H9 (cell line): ENCODE measurements at regions not wholly inside any gene's neighbourhood (a gene's known extent, or its start where the extent isn't known, plus 50 kb on each side); places are given as distances from the start of the nearest gene placed in this dataset.
A peak's percentile ranks its signal among the peaks of the same experiment; 100 is the strongest.

Experiments
- DNase-seq: peaks from one replicate; pipeline ENCODE4 v3.0.0-alpha.2; 2017
- H2AFZ ChIP-seq: one replicate; pipeline ENCODE4 v1.6.1; 2013; ENCODE audit warnings: mild to moderate bottlenecking, low read length, control low read depth, moderate library complexity
- H2AK5ac ChIP-seq: 2 replicates; pipeline ENCODE4 v1.6.1; 2013; ENCODE audit warnings: low read length, control low read depth, mixed read lengths; ENCODE audit not compliant: insufficient read length
- H2BK120ac ChIP-seq: one replicate; pipeline ENCODE4 v1.6.1; 2013; ENCODE audit warnings: low read depth, mild to moderate bottlenecking, low read length, control low read depth, inconsistent platforms; ENCODE audit not compliant: poor library complexity, severe bottlenecking
- H2BK12ac ChIP-seq: 2 replicates; pipeline ENCODE4 v1.6.1; 2013; ENCODE audit warnings: low read length, control low read depth, mixed read lengths, low read depth; ENCODE audit not compliant: insufficient read length
- H2BK15ac ChIP-seq: 2 replicates; pipeline ENCODE4 v1.6.1; 2013; ENCODE audit warnings: low read depth, low read length, control low read depth
- H2BK20ac ChIP-seq: one replicate; pipeline ENCODE4 v1.6.1; 2013; ENCODE audit warnings: low read depth, mild to moderate bottlenecking, low read length, control low read depth, inconsistent platforms; ENCODE audit not compliant: poor library complexity, severe bottlenecking
- H2BK5ac ChIP-seq: 2 replicates; pipeline ENCODE4 v1.6.1; 2013; ENCODE audit warnings: low read length, control low read depth, mixed read lengths; ENCODE audit not compliant: insufficient read length
- H3K14ac ChIP-seq: 2 replicates; pipeline ENCODE4 v1.6.1; 2013; ENCODE audit warnings: low read length, control low read depth; ENCODE audit not compliant: insufficient read depth
- H3K18ac ChIP-seq: 2 replicates; pipeline ENCODE4 v1.6.1; 2013; ENCODE audit warnings: low read depth, mild to moderate bottlenecking, mixed read lengths, low read length, control low read depth; ENCODE audit not compliant: insufficient read length
- H3K23ac ChIP-seq: 2 replicates; pipeline ENCODE4 v1.6.1; 2013; ENCODE audit warnings: low read length, control low read depth, mixed read lengths, low read depth; ENCODE audit not compliant: insufficient read length
- H3K23me2 ChIP-seq: 2 replicates; pipeline ENCODE4 v1.6.1; 2013; ENCODE audit warnings: low read depth, mild to moderate bottlenecking, mixed read lengths, low read length, control low read depth; ENCODE audit not compliant: insufficient read length, poor library complexity, severe bottlenecking
- H3K27ac ChIP-seq: 2 replicates; pipeline ENCODE4 v1.5.1; 2013; ENCODE audit warnings: low read length, control low read depth, mixed read lengths, low read depth; ENCODE audit not compliant: insufficient read length
- H3K27me3 ChIP-seq: 2 replicates; pipeline ENCODE4 v1.6.1; 2013; ENCODE audit warnings: low read length, control low read depth, inconsistent platforms; ENCODE audit not compliant: insufficient read depth
- H3K4ac ChIP-seq: 2 replicates; pipeline ENCODE4 v1.6.1; 2013; ENCODE audit warnings: low read depth, mild to moderate bottlenecking, control low read depth, inconsistent platforms, low read length, moderate library complexity
- H3K4me1 ChIP-seq: 2 replicates; pipeline ENCODE4 v1.6.1; 2013; ENCODE audit warnings: low read length, control low read depth, inconsistent platforms; ENCODE audit not compliant: insufficient read depth
- H3K4me2 ChIP-seq: 2 replicates; pipeline ENCODE4 v1.6.1; 2013; ENCODE audit warnings: low read length, control low read depth, mixed read lengths; ENCODE audit not compliant: insufficient read length, insufficient read depth
- H3K56ac ChIP-seq: 2 replicates; pipeline ENCODE4 v1.6.1; 2013; ENCODE audit warnings: low read depth, mild to moderate bottlenecking, mixed read lengths, low read length, control low read depth; ENCODE audit not compliant: insufficient read length
- H3K79me1 ChIP-seq: 2 replicates; pipeline ENCODE4 v1.6.1; 2013; ENCODE audit warnings: low read depth, mild to moderate bottlenecking, moderate library complexity, low read length, control low read depth, inconsistent platforms; ENCODE audit not compliant: insufficient read depth, poor library complexity, severe bottlenecking
- H3K79me2 ChIP-seq: 2 replicates; pipeline ENCODE4 v1.6.1; 2013; ENCODE audit warnings: low read length, control low read depth, inconsistent platforms; ENCODE audit not compliant: insufficient read depth
- H3K9ac ChIP-seq: 2 replicates; pipeline ENCODE4 v1.6.1; 2013; ENCODE audit warnings: low read length, control low read depth, mixed read lengths; ENCODE audit not compliant: insufficient read length; ENCODE audit errors: extremely low read depth
- H3K9me3 ChIP-seq: one replicate; pipeline ENCODE4 v1.6.1; 2013; ENCODE audit warnings: low read depth, low read length, inconsistent platforms; ENCODE audit not compliant: control insufficient read depth
- H3T11ph ChIP-seq: one replicate; pipeline ENCODE4 v1.6.1; 2013; ENCODE audit warnings: mild to moderate bottlenecking, low read length, control low read depth, inconsistent platforms
- H4K20me1 ChIP-seq: one replicate; pipeline ENCODE4 v1.6.1; 2013; ENCODE audit not compliant: control insufficient read depth, insufficient read length, insufficient read depth
- H4K5ac ChIP-seq: 2 replicates; pipeline ENCODE4 v1.6.1; 2013; ENCODE audit warnings: low read depth, mild to moderate bottlenecking, mixed read lengths, low read length, control low read depth; ENCODE audit not compliant: insufficient read length
- H4K8ac ChIP-seq: replicated peaks from 2 replicates; pipeline ENCODE4 v1.6.1; 2013; ENCODE audit warnings: low read length, control low read depth, mixed read lengths, low read depth; ENCODE audit not compliant: insufficient read length
- H4K91ac ChIP-seq: 2 replicates; pipeline ENCODE4 v1.6.1; 2013; ENCODE audit warnings: low read depth, mild to moderate bottlenecking, moderate library complexity, mixed read lengths, low read length, control low read depth; ENCODE audit not compliant: insufficient read length
- H3K27ac Mint-ChIP-seq, 3 experiments: 2 replicates in 2 of 3; 3 replicates in 1 of 3; pipeline ENCODE4 v1.8.0; 2020 to 2021; ENCODE audit warnings: mixed read lengths in 3 of 3, mild to moderate bottlenecking in 1 of 3, moderate library complexity in 1 of 3
- H3K27me3 Mint-ChIP-seq: 2 replicates; pipeline ENCODE4 v1.8.0; 2021; ENCODE audit warnings: low read depth, mild to moderate bottlenecking, moderate library complexity, mixed read lengths
- H3K36me3 Mint-ChIP-seq, 3 experiments: 2 replicates in 2 of 3; 3 replicates in 1 of 3; pipeline ENCODE4 v1.8.0; 2020 to 2021; ENCODE audit warnings: low read depth in 3 of 3, mixed read lengths in 3 of 3; ENCODE audit not compliant: insufficient read depth in 1 of 3
- H3K4me1 Mint-ChIP-seq, 2 experiments: 2 replicates each; pipeline ENCODE4 v1.8.0; 2020; ENCODE audit warnings: mixed read lengths in 2 of 2
- H3K4me3 Mint-ChIP-seq, 2 experiments: 2 replicates in 1 of 2; 3 replicates in 1 of 2; pipeline ENCODE4 v1.8.0; 2020 to 2021; ENCODE audit warnings: mild to moderate bottlenecking in 2 of 2, mixed read lengths in 2 of 2, moderate library complexity in 1 of 2
- H3K9me3 Mint-ChIP-seq, 2 experiments: 2 replicates in 1 of 2; 3 replicates in 1 of 2; pipeline ENCODE4 v1.8.0; 2020; ENCODE audit warnings: mild to moderate bottlenecking in 2 of 2, mixed read lengths in 2 of 2, moderate library complexity in 1 of 2
- CTCF ChIP-seq: fragments of 200-600 bp; sonication (generic); conservative IDR thresholded peaks from 3 replicates; pipeline ENCODE4 v1.8.0; 2021; ENCODE audit warnings: antibody characterized with exemption, mild to moderate bottlenecking
- WGBS: extraction: QIAGEN DNeasy Blood & Tissue Kit; methylation state at CpG from one replicate; pipeline ENCODE4 v1.1.7; 2013; ENCODE audit warnings: missing lambda C conversion rate, low lambda C conversion rate, mixed read lengths; ENCODE audit not compliant: insufficient read length; ENCODE audit errors: extremely low coverage; 5-methylcytosine and 5-hydroxymethylcytosine counted together

GRCh38 chr2:3075991-3076340 lies 301.7 kb downstream of the EIPR1 start:
- H4K91ac ChIP-seq, result no peak overlapping the region
- no peak overlapping the region for H3K9ac ChIP-seq
- H3K4ac ChIP-seq, result no peak overlapping the region
- no peak for TF ChIP-seq CTCF
- no peak overlapping the region for H3K56ac ChIP-seq
- no peak for DNase-seq
- no peaks in the 10 kb centered on the region for H4K20me1 ChIP-seq
- H3K23me2 ChIP-seq, result no peaks in the 10 kb centered on the region
- H3K27me3 ChIP-seq, result no peaks in the 10 kb centered on the region
- H3K79me1 ChIP-seq, result no peaks in the 10 kb centered on the region
- H3T11ph ChIP-seq, result no peak overlapping the region
- H2AK5ac ChIP-seq, result no peak overlapping the region
- no peak overlapping the region for H2BK5ac ChIP-seq
- H2AFZ ChIP-seq, result no peak overlapping the region
- no peak overlapping the region for H2BK15ac ChIP-seq
- no CpG with 5 or more reads among the region's 4 CpGs for WGBS
- H3K27ac Mint-ChIP-seq, result peak overlapping the region in 1 of 3 experiments; percentile 52; a peak in 1 of 7 replicates
- no peak overlapping the region for H4K5ac ChIP-seq
- no peak overlapping the region for H3K4me3 Mint-ChIP-seq
- no peaks in the 10 kb centered on the region for H3K9me3 Mint-ChIP-seq
- H3K36me3 Mint-ChIP-seq, result no peaks in the 10 kb centered on the region
- H3K14ac ChIP-seq, result no peak overlapping the region
- no peak overlapping the region for H3K23ac ChIP-seq
- no peak overlapping the region for H4K8ac ChIP-seq
- no peak overlapping the region for H2BK12ac ChIP-seq
- H3K4me2 ChIP-seq, result no peak overlapping the region
- peaks cover 9 to 11% of the 10 kb centered on the region in 2 experiments for H3K4me1 Mint-ChIP-seq
- H2BK120ac ChIP-seq, result no peak overlapping the region
- no peak overlapping the region for H2BK20ac ChIP-seq
- H3K27me3 Mint-ChIP-seq, result peaks cover 4% of the 10 kb centered on the region
- H3K79me2 ChIP-seq, result no peaks in the 10 kb centered on the region
- no peaks in the 10 kb centered on the region for H3K9me3 ChIP-seq
- no peak overlapping the region for H3K18ac ChIP-seq
- no peak overlapping the region for H3K27ac ChIP-seq
- H3K4me1 ChIP-seq, result no peaks in the 10 kb centered on the region
